Neuron (in vitro differentiated cells): ENCODE measurements at regions not wholly inside any gene's neighbourhood (a gene's known extent, or its start where the extent isn't known, plus 50 kb on each side); places are given as distances from the start of the nearest gene placed in this dataset.

ENCODE experiments used
- H2AFZ ChIP-seq: one replicate; pipeline ENCODE4 v1.6.1; 2013; ENCODE audit warnings: low read depth, mild to moderate bottlenecking, inconsistent platforms, low read length, moderate library complexity
- H3K27me3 ChIP-seq: one replicate; pipeline ENCODE4 v1.6.1; 2013; ENCODE audit warnings: low read length; ENCODE audit not compliant: insufficient read depth
- H3K36me3 ChIP-seq: one replicate; pipeline ENCODE4 v1.6.1; 2013; ENCODE audit warnings: low read length; ENCODE audit not compliant: insufficient read depth
- H3K4me1 ChIP-seq: one replicate; pipeline ENCODE4 v1.6.1; 2013; ENCODE audit warnings: low read length; ENCODE audit not compliant: insufficient read depth
- H3K4me3 ChIP-seq: 2 replicates; pipeline ENCODE4 v1.5.1; 2013; ENCODE audit warnings: mild to moderate bottlenecking, low read length, moderate library complexity
- H3K9me3 ChIP-seq: one replicate; pipeline ENCODE4 v1.6.1; 2013; ENCODE audit warnings: low read length

- Histone ChIP-seq H3K4me1 (no peaks in the 10 kb centered on the region), H3K36me3 (no peaks in the 10 kb centered on the region), H3K9me3 (no peaks in the 10 kb centered on the region), H2AFZ (no peak overlapping the region), H3K27me3 (no peaks in the 10 kb centered on the region), H3K4me3 (no peak overlapping the region)
These were observed 115.2 kb downstream of the PAX1 start for GRCh38 chr20:21820688-21821087.

GRCh38 chr20:21820045-21820444 is 114.6 kb downstream of the PAX1 start:
- H2AFZ ChIP-seq, result no peak overlapping the region
- H3K36me3 ChIP-seq, result no peaks in the 10 kb centered on the region
- H3K9me3 ChIP-seq, result no peaks in the 10 kb centered on the region
- no peaks in the 10 kb centered on the region for H3K27me3 ChIP-seq
- no peaks in the 10 kb centered on the region for H3K4me1 ChIP-seq
- no peak overlapping the region for H3K4me3 ChIP-seq

DNA sequence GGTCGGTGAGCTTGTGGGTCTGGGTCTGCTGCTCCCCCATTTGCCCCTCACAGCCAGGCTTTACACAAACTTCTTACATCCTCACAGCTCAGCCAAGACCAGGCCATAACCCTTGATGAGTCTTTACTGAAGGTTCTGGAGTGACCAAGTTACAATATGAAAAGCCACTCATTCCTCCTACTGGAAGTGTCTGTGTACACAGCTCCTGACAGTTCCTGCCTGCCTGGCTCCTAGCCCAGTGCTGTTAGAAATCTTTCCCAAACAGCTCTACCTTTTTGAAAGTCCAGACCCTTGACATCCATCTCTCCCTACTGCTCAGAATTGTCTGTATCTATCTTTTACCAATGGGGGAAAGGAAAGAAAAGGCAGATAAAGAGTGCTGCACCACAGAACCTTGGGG is 106.9 kb downstream of the PAX1 start:
- Histone ChIP-seq H3K4me1 (no peaks in the 10 kb centered on the region), H3K4me3 (no peak overlapping the region), H3K27me3 (no peaks in the 10 kb centered on the region), H3K36me3 (no peaks in the 10 kb centered on the region), H3K9me3 (no peaks in the 10 kb centered on the region), H2AFZ (no peak overlapping the region)

GRCh38 chr20:21809961-21810523 is 104.6 kb downstream of the PAX1 start:
- no peak overlapping the region for H3K4me3 ChIP-seq
- no peaks in the 10 kb centered on the region for H3K9me3 ChIP-seq
- no peaks in the 10 kb centered on the region for H3K27me3 ChIP-seq
- no peaks in the 10 kb centered on the region for H3K4me1 ChIP-seq
- H3K36me3 ChIP-seq, result no peaks in the 10 kb centered on the region
- no peak overlapping the region for H2AFZ ChIP-seq

DNA sequence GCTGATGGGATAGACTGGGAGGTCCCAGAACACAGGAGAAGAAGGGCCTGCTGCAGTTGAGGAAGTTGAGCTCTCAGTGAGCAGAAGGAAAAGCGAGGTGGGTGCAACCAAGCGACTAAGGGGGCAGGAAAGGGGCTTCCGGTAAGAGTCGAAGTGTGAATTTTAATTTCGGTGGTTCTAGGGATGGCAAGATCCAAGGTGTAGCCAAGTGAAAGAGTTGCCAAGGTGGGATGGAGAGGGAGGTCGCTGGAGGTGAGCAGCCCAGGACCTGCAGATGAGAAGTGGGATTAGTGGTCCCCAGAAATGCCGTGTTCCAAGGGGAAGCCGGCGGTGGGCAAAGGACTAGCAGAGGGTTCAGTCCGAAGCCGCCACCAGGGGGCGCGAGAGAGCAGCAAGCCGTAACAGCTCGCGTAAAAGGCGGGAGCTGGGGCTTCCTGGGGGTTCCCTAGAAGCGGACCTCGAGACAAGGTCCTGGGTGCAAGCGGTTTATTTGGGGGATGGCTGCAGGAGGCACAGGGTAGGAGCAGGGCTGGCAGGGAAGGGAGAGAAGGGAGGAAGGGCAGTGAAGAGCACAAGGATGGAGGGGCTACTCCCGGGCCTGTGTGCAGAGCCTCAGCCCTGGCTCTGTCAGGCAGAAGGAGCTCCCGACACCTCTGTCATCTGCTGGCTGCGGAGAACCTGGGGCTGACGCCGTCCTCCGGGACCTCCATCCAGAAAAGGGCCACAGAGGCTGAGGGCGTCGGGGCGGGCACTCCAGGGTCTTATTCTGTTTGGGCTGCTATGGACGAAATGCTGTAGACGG is 103.6 kb downstream of the PAX1 start:
- no peaks in the 10 kb centered on the region for H3K27me3 ChIP-seq
- H3K4me3 ChIP-seq, result no peak overlapping the region
- no peak overlapping the region for H2AFZ ChIP-seq
- H3K4me1 ChIP-seq, result no peaks in the 10 kb centered on the region
- H3K36me3 ChIP-seq, result no peaks in the 10 kb centered on the region
- H3K9me3 ChIP-seq, result no peaks in the 10 kb centered on the region

- no peaks in the 10 kb centered on the region for H3K4me1 ChIP-seq
- H3K4me3 ChIP-seq, result no peak overlapping the region
- H3K27me3 ChIP-seq, result no peaks in the 10 kb centered on the region
- H3K9me3 ChIP-seq, result no peaks in the 10 kb centered on the region
- H2AFZ ChIP-seq, result no peak overlapping the region
- H3K36me3 ChIP-seq, result no peaks in the 10 kb centered on the region
These were observed 102.7 kb downstream of the PAX1 start for GRCh38 chr20:21808139-21808538.

DNA sequence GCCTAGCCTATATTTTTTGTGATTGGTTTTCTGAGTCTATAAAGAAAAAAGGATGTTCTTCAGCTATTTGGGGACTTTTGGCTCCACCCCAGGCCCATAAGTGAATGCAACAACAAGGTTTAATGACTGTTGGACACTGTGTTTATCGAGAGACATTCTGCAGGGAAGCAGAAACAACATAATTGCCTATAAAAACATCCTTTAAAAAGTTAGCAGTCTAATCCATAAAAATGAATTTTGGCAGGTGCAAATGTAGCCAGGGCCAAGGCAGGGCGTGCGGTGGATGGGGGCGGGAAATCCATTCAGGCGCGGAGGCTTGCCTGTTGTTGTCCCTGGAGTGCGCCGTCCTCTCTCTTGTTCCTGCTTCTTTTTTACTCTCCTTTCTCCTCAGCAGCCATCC is 99.3 kb downstream of the PAX1 start:
- Histone ChIP-seq H3K9me3 (no peaks in the 10 kb centered on the region), H3K4me1 (no peaks in the 10 kb centered on the region), H3K36me3 (no peaks in the 10 kb centered on the region), H3K27me3 (no peaks in the 10 kb centered on the region), H3K4me3 (no peak overlapping the region), H2AFZ (no peak overlapping the region)

- Histone ChIP-seq H3K36me3 (no peaks in the 10 kb centered on the region), H3K9me3 (no peaks in the 10 kb centered on the region), H3K4me3 (no peak overlapping the region), H2AFZ (no peak overlapping the region), H3K27me3 (no peaks in the 10 kb centered on the region), H3K4me1 (no peaks in the 10 kb centered on the region)
These were observed 95.7 kb downstream of the PAX1 start for GRCh38 chr20:21801193-21801592.

DNA sequence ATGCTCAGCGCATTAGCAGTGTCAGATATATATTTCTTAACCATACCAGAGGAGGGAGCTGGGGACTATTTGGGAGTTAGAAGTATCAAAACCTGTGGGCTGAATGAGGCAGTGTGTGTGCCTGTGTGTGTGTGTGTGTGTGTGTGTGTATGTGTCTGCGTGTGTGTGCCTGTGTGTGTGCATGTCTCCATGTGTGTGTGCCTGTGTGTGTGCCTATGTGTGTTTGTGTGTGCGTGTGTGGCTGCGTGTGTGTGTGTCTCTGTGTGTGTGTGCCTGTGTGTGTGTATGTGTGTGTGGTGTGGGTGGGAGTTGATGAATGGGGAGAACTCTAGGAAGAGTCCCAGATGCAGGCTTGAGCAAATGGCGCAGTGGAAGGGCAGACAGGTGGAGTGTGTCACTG is 92.9 kb downstream of the PAX1 start:
- Histone ChIP-seq H3K4me1 (no peaks in the 10 kb centered on the region), H3K9me3 (no peaks in the 10 kb centered on the region), H3K36me3 (no peaks in the 10 kb centered on the region), H2AFZ (no peak overlapping the region), H3K4me3 (no peak overlapping the region), H3K27me3 (no peaks in the 10 kb centered on the region)

- Histone ChIP-seq H3K36me3 (no peaks in the 10 kb centered on the region), H3K27me3 (no peaks in the 10 kb centered on the region), H3K4me3 (no peak overlapping the region), H3K9me3 (no peaks in the 10 kb centered on the region), H3K4me1 (no peaks in the 10 kb centered on the region), H2AFZ (no peak overlapping the region)
These were observed 90.6 kb downstream of the PAX1 start for GRCh38 chr20:21796059-21796458.

DNA sequence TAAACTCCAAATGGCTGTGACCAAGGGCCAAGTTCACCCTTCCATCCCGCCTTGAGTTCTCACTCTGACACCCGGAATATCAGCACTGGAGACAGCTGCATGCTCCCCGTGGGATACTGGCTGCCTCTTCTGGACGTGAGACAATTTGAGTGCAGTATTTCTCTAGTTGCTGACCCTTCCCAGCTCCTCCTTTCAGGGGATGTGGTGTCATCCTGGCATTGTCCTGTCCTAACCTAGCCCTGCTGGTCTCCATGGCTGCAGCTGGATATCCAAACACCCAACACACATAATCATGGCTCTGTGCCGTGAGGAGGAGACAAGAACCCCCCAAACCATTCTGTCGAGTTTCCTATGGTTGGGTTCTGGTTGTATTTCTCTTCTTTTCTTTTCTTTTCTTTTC is 82.6 kb downstream of the PAX1 start:
- H2AFZ ChIP-seq, result no peak overlapping the region
- H3K4me3 ChIP-seq, result no peak overlapping the region
- no peaks in the 10 kb centered on the region for H3K4me1 ChIP-seq
- H3K36me3 ChIP-seq, result no peaks in the 10 kb centered on the region
- H3K9me3 ChIP-seq, result no peaks in the 10 kb centered on the region
- H3K27me3 ChIP-seq, result no peaks in the 10 kb centered on the region

- H3K9me3 ChIP-seq, result no peaks in the 10 kb centered on the region
- H3K4me1 ChIP-seq, result no peaks in the 10 kb centered on the region
- no peak overlapping the region for H2AFZ ChIP-seq
- no peaks in the 10 kb centered on the region for H3K27me3 ChIP-seq
- no peaks in the 10 kb centered on the region for H3K36me3 ChIP-seq
- H3K4me3 ChIP-seq, result no peak overlapping the region
These were observed 76.1 kb downstream of the PAX1 start for GRCh38 chr20:21781446-21782075.

DNA sequence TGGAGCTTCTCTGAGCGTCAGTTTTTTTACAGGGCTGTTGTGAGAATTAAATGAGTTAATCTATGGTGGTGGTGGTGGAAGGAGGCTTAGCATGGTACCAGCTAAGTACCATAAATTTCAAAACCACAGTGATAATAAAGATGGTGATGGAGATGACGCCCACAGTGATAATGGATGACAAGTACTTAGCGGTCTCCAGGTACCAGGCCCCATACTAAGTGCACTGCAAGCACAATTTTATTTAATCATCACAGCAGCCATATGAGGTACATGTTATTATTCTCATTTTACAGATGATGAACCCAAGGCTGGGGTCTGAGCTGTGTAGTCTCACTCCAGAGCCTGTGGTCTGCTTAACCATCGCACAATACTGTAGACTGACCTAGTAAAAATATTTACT is 75.1 kb downstream of the PAX1 start:
- Histone ChIP-seq H3K9me3 (no peaks in the 10 kb centered on the region), H3K36me3 (no peaks in the 10 kb centered on the region), H3K4me1 (no peaks in the 10 kb centered on the region), H3K4me3 (no peak overlapping the region), H3K27me3 (no peaks in the 10 kb centered on the region), H2AFZ (no peak overlapping the region)
